ENCODE measurements at regions not wholly inside any gene's neighbourhood (a gene's known extent, or its start where the extent isn't known, plus 50 kb on each side); places are given as distances from the start of the nearest gene placed in this dataset.

DNA sequence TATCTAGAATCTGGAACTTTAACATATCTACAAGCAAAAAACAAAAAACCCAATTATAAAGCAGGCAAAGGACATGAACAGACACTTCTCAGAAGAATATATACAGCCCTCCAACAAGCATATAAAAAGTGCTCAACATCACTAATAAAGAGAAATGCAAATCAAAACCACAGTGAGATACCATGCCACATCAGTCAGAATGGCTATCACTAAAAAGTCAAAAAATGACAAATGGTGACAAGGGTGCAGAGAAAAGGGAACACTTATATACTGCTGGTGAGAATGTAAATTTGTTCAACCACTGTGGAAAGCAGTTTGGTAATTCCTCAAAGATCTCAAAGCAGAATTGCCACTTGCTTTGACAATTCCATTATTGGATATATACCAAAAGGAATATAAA lies 215.0 kb upstream of the EYS start:
- no peaks in the 10 kb centered on the region for H3K9me3 Mint-ChIP-seq
- H3K36me3 Mint-ChIP-seq (ENCODE audit: low read depth) = no peaks in the 10 kb centered on the region
- TF ChIP-seq, protein P1, sequence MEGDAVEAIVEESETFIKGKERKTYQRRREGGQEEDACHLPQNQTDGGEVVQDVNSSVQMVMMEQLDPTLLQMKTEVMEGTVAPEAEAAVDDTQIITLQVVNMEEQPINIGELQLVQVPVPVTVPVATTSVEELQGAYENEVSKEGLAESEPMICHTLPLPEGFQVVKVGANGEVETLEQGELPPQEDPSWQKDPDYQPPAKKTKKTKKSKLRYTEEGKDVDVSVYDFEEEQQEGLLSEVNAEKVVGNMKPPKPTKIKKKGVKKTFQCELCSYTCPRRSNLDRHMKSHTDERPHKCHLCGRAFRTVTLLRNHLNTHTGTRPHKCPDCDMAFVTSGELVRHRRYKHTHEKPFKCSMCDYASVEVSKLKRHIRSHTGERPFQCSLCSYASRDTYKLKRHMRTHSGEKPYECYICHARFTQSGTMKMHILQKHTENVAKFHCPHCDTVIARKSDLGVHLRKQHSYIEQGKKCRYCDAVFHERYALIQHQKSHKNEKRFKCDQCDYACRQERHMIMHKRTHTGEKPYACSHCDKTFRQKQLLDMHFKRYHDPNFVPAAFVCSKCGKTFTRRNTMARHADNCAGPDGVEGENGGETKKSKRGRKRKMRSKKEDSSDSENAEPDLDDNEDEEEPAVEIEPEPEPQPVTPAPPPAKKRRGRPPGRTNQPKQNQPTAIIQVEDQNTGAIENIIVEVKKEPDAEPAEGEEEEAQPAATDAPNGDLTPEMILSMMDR (IDR thresholded peaks at IDR 0.05; ENCODE audit: unreplicated experiment in 3 of 3) = no peak
- H3K27me3 Mint-ChIP-seq (ENCODE audit: low read depth) = no peaks in the 10 kb centered on the region
- no peaks in the 10 kb centered on the region for H3K4me1 Mint-ChIP-seq
- H3K4me3 Mint-ChIP-seq = no peak overlapping the region
- H3K27ac Mint-ChIP-seq = no peak overlapping the region

DNA sequence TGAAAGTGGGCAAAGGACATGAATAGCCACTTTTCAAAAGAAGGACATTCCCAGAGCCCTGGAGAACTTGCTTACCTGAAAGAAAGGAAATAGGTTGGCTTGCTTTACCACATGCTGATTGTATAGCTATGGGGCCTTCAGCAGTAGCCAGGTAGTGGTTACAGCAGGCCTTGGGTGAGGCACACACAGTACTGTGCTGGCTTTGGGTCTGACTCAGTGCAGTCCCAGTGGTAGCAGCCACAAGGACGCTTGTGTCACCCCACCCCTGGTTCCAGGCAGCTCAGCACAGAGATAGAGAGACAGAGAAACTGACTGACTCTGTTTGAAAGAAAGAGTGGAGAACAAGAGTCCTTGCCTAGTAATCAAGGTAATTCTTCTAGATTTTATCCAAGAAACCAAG lies 201.0 kb upstream of the EYS start:
- TF ChIP-seq, protein P1 (IDR thresholded peaks at IDR 0.05; ENCODE audit: unreplicated experiment in 3 of 3) = no peak
- H3K27ac Mint-ChIP-seq = no peak overlapping the region
- H3K27me3 Mint-ChIP-seq (ENCODE audit: low read depth) = no peaks in the 10 kb centered on the region
- H3K36me3 Mint-ChIP-seq (ENCODE audit: low read depth) = no peaks in the 10 kb centered on the region
- H3K4me1 Mint-ChIP-seq = no peaks in the 10 kb centered on the region
- no peak overlapping the region for H3K4me3 Mint-ChIP-seq
- H3K9me3 Mint-ChIP-seq = peaks cover 12% of the 10 kb centered on the region

DNA sequence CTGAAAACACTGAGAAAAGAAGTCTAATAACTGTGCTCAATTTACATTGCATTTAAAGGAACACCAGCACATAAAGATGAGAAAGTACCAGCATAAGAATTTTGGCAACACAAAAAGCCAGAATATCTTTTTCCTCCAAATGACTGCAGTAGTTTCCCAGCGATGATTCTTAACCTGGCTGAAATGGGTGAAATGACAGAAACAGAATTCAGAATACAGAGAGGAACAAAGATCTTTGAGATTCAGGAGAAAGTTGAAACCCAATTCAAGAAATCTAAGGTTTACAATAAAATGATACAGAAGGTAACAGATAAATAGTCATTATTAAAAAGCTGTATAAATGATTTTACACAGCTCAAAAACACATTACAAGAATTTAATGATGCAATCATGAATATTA lies 197.0 kb upstream of the EYS start:
- peaks cover 10% of the 10 kb centered on the region for H3K9me3 Mint-ChIP-seq
- no peak overlapping the region for H3K4me3 Mint-ChIP-seq
- H3K4me1 Mint-ChIP-seq = no peaks in the 10 kb centered on the region
- no peaks in the 10 kb centered on the region for H3K36me3 Mint-ChIP-seq (ENCODE audit: low read depth)
- H3K27ac Mint-ChIP-seq = no peak overlapping the region
- H3K27me3 Mint-ChIP-seq (ENCODE audit: low read depth) = no peaks in the 10 kb centered on the region
- TF ChIP-seq, protein P1 (IDR thresholded peaks at IDR 0.05; ENCODE audit: unreplicated experiment in 3 of 3) = no peak

DNA sequence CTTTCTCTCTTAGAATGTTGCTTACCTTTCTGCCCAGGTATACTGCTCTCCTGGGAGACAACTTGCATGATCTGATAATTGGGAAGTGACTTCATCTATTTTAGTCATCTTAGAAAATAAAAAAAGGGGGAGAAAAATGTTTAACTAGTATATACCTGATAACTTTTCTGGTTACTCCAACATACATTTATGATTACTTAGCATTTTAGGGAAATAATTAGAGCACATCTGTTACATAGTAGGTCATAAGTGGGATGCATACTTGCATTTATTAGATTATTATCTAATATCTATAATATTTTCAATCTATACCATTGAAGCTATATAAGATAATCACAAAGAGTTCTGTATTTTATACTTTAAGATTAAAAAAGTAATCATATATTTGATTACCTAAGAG lies 193.9 kb upstream of the EYS start:
- no peaks in the 10 kb centered on the region for H3K27me3 Mint-ChIP-seq (ENCODE audit: low read depth)

DNA sequence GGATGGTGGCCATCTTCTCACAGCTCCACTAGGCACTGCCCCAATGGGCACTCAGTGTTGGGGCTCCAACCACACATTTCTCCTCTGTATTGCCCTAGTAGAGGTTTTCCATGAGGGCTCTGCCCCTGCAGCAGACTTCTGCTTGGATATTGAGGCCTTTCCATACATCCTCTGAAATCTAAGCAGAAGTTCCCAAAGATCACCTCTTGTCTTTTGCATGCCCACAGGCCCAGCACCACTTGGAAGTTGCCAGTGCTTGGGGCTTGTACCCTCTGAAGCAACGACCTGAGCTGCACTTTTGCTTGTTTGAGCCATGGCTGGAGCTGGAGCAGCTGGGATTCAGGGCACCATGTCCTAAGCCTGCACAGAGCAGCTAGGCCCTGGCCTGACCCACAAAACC lies 189.1 kb upstream of the EYS start:
- Mint-ChIP-seq H3K4me1 (no peaks in the 10 kb centered on the region), H3K36me3 (ENCODE audit: low read depth) (no peaks in the 10 kb centered on the region), H3K27ac (no peak overlapping the region), H3K27me3 (ENCODE audit: low read depth) (no peaks in the 10 kb centered on the region), H3K9me3 (peaks cover 5% of the 10 kb centered on the region), H3K4me3 (no peak overlapping the region)
- TF ChIP-seq, protein P1 (IDR thresholded peaks at IDR 0.05; ENCODE audit: unreplicated experiment in 3 of 3) = no peak

More for the DNA sequence above, 193.9 kb upstream of the EYS start:
- Mint-ChIP-seq H3K27ac (no peak overlapping the region), H3K9me3 (peaks cover 3% of the 10 kb centered on the region), H3K4me3 (no peak overlapping the region), H3K36me3 (ENCODE audit: low read depth) (no peaks in the 10 kb centered on the region), H3K4me1 (no peaks in the 10 kb centered on the region)
- TF ChIP-seq, protein P1 (IDR thresholded peaks at IDR 0.05; ENCODE audit: unreplicated experiment in 3 of 3) = no peak

DNA sequence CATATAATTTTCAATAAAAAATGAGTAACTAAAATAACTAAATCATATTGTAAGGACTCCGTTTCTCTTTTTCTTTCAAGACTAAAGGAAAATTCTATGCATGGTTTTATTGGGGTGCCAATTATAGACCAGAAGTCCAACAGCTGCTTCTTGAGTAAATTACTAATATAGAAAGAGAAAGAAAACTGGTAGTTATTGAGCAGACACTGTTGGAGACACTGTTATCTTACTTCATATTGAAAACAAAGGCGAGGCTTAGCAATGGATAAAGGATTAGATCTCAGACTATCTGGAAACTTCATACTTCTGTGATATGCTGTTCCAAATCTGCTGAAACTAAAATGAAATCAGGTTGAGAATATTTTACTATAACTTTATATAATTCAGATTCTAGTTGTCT lies 169.6 kb upstream of the EYS start:
- Mint-ChIP-seq H3K36me3 (ENCODE audit: low read depth) (no peaks in the 10 kb centered on the region), H3K4me3 (no peak overlapping the region), H3K27ac (no peak overlapping the region), H3K27me3 (ENCODE audit: low read depth) (no peaks in the 10 kb centered on the region), H3K9me3 (no peaks in the 10 kb centered on the region), H3K4me1 (no peaks in the 10 kb centered on the region)
- TF ChIP-seq, protein P1 (IDR thresholded peaks at IDR 0.05; ENCODE audit: unreplicated experiment in 3 of 3) = no peak

Data from nephron (organoid).